MM.1S (cell line): ENCODE measurements at regions not wholly inside any gene's neighbourhood (a gene's known extent, or its start where the extent isn't known, plus 50 kb on each side); places are given as distances from the start of the nearest gene placed in this dataset.

Source experiments
- DNase-seq: peaks from one replicate; pipeline ENCODE4 v3.0.0-alpha.2; 2015
- H2AFZ ChIP-seq: fragments of 300-600 bp; sonication (generic); 2 replicates; pipeline ENCODE4 v1.6.0; 2016; ENCODE audit warnings: antibody characterized with exemption, low read length
- H3F3A ChIP-seq: fragments of 300-600 bp; sonication (generic); 2 replicates; pipeline ENCODE4 v1.6.1; 2016; ENCODE audit warnings: mild to moderate bottlenecking, antibody characterized with exemption, low read length, moderate library complexity, mixed read lengths; ENCODE audit not compliant: insufficient read depth
- H3K27ac ChIP-seq: fragments of 300-600 bp; sonication (generic); 2 replicates; pipeline ENCODE4 v1.5.1; 2016; ENCODE audit warnings: mild to moderate bottlenecking, low read length
- H3K27me3 ChIP-seq: fragments of 300-600 bp; sonication (generic); replicated peaks from 2 replicates; pipeline ENCODE4 v1.6.0; 2016; ENCODE audit warnings: low read length; ENCODE audit not compliant: insufficient read depth
- H3K36me3 ChIP-seq: fragments of 300-600 bp; sonication (generic); replicated peaks from 2 replicates; pipeline ENCODE4 v1.6.1; 2016; ENCODE audit warnings: mild to moderate bottlenecking, low read length, mixed read lengths; ENCODE audit not compliant: insufficient read depth
- H3K4me1 ChIP-seq: fragments of 300-600 bp; sonication (generic); 2 replicates; pipeline ENCODE4 v1.6.1; 2016; ENCODE audit warnings: low read length, mixed read lengths
- H3K4me2 ChIP-seq: fragments of 300-600 bp; sonication (generic); 2 replicates; pipeline ENCODE4 v1.6.0; 2016; ENCODE audit warnings: low read depth, low read length
- H3K4me3 ChIP-seq: fragments of 300-600 bp; sonication (generic); 2 replicates; pipeline ENCODE4 v1.5.1; 2016; ENCODE audit warnings: low read length, mixed read lengths
- H3K79me2 ChIP-seq: fragments of 300-600 bp; sonication (generic); 2 replicates; pipeline ENCODE4 v1.6.1; 2016; ENCODE audit warnings: mixed run types, low read length, mixed read lengths
- H3K9ac ChIP-seq: fragments of 300-600 bp; sonication (generic); 2 replicates; pipeline ENCODE4 v1.6.1; 2016; ENCODE audit warnings: low read length, mixed read lengths
- H3K9me2 ChIP-seq: fragments of 300-600 bp; sonication (generic); replicated peaks from 2 replicates; pipeline ENCODE4 v1.6.1; 2016; ENCODE audit warnings: mild to moderate bottlenecking, low read length, mixed read lengths; ENCODE audit not compliant: insufficient read depth
- H3K9me3 ChIP-seq: fragments of 300-600 bp; sonication (generic); replicated peaks from 2 replicates; pipeline ENCODE4 v1.6.1; 2016; ENCODE audit warnings: mild to moderate bottlenecking, low read length, mixed read lengths; ENCODE audit not compliant: insufficient read depth
- H4K20me1 ChIP-seq: fragments of 300-600 bp; sonication (generic); 2 replicates; pipeline ENCODE4 v1.6.1; 2016; ENCODE audit warnings: mild to moderate bottlenecking, low read length, moderate library complexity, mixed read lengths; ENCODE audit not compliant: insufficient read depth
- CTCF ChIP-seq: fragments of 300-600 bp; sonication (generic); IDR thresholded peaks from 2 replicates; pipeline ENCODE4 v1.5.1; 2016; ENCODE audit warnings: antibody characterized with exemption, low read length, mixed read lengths
- EZH2 ChIP-seq: fragments of 300-600 bp; sonication (generic); optimal IDR thresholded peaks from 2 replicates; pipeline ENCODE3; 2017; ENCODE audit warnings: low read depth, mild to moderate bottlenecking, antibody characterized with exemption, low read length, mixed read lengths
- EZH2phosphoT487 ChIP-seq: fragments of 300-600 bp; sonication (generic); IDR thresholded peaks from 2 replicates; pipeline ENCODE4 v1.6.1; 2018; ENCODE audit warnings: antibody characterized with exemption, low read length

GRCh38 chr14:36450550-36450949 lies 69.5 kb downstream of the NKX2-1 start:
- DNase-seq = no peak

GRCh38 chr14:36449903-36450302 lies 70.1 kb downstream of the NKX2-1 start:
- Histone ChIP-seq H3K4me3 (no peak overlapping the region), H2AFZ (no peak overlapping the region), H3K79me2 (no peaks in the 10 kb centered on the region), H3K27me3 (no peaks in the 10 kb centered on the region), H3K9me2 (no peaks in the 10 kb centered on the region), H3K4me2 (no peak overlapping the region), H3F3A (no peaks in the 10 kb centered on the region), H3K36me3 (no peaks in the 10 kb centered on the region), H4K20me1 (no peaks in the 10 kb centered on the region), H3K27ac (no peak overlapping the region), H3K4me1 (no peaks in the 10 kb centered on the region), H3K9ac (no peak overlapping the region), H3K9me3 (no peaks in the 10 kb centered on the region)
- no peak for DNase-seq
- TF ChIP-seq EZH2 = no peak
- TF ChIP-seq EZH2phosphoT487 = no peak
- TF ChIP-seq CTCF = no peak

More at GRCh38 chr14:36450550-36450949, 69.5 kb downstream of the NKX2-1 start:
- Histone ChIP-seq H3K4me2 (no peak overlapping the region), H3K36me3 (no peaks in the 10 kb centered on the region), H3K27me3 (no peaks in the 10 kb centered on the region), H3F3A (no peaks in the 10 kb centered on the region), H3K9ac (no peak overlapping the region), H3K79me2 (no peaks in the 10 kb centered on the region), H3K4me3 (no peak overlapping the region), H3K4me1 (no peaks in the 10 kb centered on the region), H3K27ac (no peak overlapping the region), H3K9me3 (no peaks in the 10 kb centered on the region), H3K9me2 (no peaks in the 10 kb centered on the region), H4K20me1 (no peaks in the 10 kb centered on the region), H2AFZ (no peak overlapping the region)
- TF ChIP-seq EZH2phosphoT487 = no peak
- TF ChIP-seq CTCF = no peak
- no peak for TF ChIP-seq EZH2

GRCh38 chr14:36443374-36443773 lies 76.7 kb downstream of the NKX2-1 start:
- H3K4me1 ChIP-seq = no peaks in the 10 kb centered on the region
- H3K27me3 ChIP-seq = no peaks in the 10 kb centered on the region
- no peak for DNase-seq
- no peak overlapping the region for H3K27ac ChIP-seq
- no peak overlapping the region for H3K4me2 ChIP-seq
- no peak overlapping the region for H3K9ac ChIP-seq
- H3F3A ChIP-seq = no peaks in the 10 kb centered on the region
- no peak overlapping the region for H3K4me3 ChIP-seq
- no peaks in the 10 kb centered on the region for H3K9me3 ChIP-seq
- no peaks in the 10 kb centered on the region for H3K79me2 ChIP-seq
- TF ChIP-seq CTCF (no peak), EZH2 (no peak), EZH2phosphoT487 (no peak)
- no peaks in the 10 kb centered on the region for H3K9me2 ChIP-seq
- no peaks in the 10 kb centered on the region for H4K20me1 ChIP-seq
- H2AFZ ChIP-seq = no peak overlapping the region
- H3K36me3 ChIP-seq = no peaks in the 10 kb centered on the region
